ENCODE measurements at regions not wholly inside any gene's neighbourhood (a gene's known extent, or its start where the extent isn't known, plus 50 kb on each side); places are given as distances from the start of the nearest gene placed in this dataset.
"Not testable (repeated sequence)": the region's sequence is repeated elsewhere in the genome, so short reads cannot be mapped to it uniquely, and the experiment has no call there.

DNA sequence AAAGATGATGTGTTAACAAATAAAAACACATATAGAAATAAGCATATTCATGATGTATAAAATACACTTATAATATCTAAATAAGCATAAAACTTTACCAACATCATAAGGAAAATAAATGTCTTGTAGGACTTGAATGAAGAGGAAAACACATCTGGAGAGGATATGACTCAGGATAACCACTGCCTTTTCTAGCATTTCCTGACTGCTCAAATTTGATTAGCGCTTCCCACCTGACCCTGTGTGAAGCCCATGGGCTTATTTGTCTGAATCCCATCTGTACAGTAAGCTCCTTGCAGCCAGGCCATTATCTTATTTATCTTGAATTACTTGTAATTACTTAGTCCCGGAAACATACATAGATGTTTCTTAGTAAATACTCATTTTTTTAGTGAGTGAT lies 608.6 kb downstream of the COL12A1 start:
- Histone ChIP-seq H3K9ac (ENCODE audit: low read length) (no peak overlapping the region), H3K4me3 (ENCODE audit: insufficient read depth, low read depth, low read length) (no peak overlapping the region), H3K79me2 (ENCODE audit: insufficient read depth, low read length) (no peaks in the 10 kb centered on the region), H3K4me2 (ENCODE audit: low read length) (no peak overlapping the region), H3K9me3 (ENCODE audit: insufficient read depth, low read depth, low read length) (no peaks in the 10 kb centered on the region), H3K27me3 (ENCODE audit: insufficient read depth, low read length) (no peaks in the 10 kb centered on the region), H2AFZ (ENCODE audit: low read depth, low read length) (no peak overlapping the region), H3K27ac (ENCODE audit: low read depth, low read length) (no peak overlapping the region), H3K36me3 (ENCODE audit: insufficient read depth, low read length) (no peaks in the 10 kb centered on the region), H3K4me1 (ENCODE audit: insufficient read depth, low read length) (no peaks in the 10 kb centered on the region), H4K20me1 (ENCODE audit: insufficient read depth, low read length) (no peaks in the 10 kb centered on the region)
- Mint-ChIP-seq H3K9me3 (ENCODE audit: unreplicated experiment) (peaks cover 6% of the 10 kb centered on the region), H3K27me3 (ENCODE audit: low read depth, unreplicated experiment) (no peaks in the 10 kb centered on the region), H3K4me3 (ENCODE audit: unreplicated experiment) (no peak overlapping the region), H3K27ac (ENCODE audit: unreplicated experiment) (no peak overlapping the region), H3K4me1 (ENCODE audit: low read depth, unreplicated experiment) (peaks cover 11% of the 10 kb centered on the region), H3K36me3 (ENCODE audit: low read depth, unreplicated experiment) (peaks cover 2% of the 10 kb centered on the region)
- peak; percentile 63 for DNase-seq (ENCODE audit: low read depth)
- FAIRE-seq = no peak
- TF ChIP-seq CTCF (IDR thresholded peaks at IDR 0.05; ENCODE audit: insufficient read depth, low read depth, low read length) (no peak), EZH2 (IDR thresholded peaks at IDR 0.05; ENCODE audit: insufficient read depth, low read length) (no peak)

DNA sequence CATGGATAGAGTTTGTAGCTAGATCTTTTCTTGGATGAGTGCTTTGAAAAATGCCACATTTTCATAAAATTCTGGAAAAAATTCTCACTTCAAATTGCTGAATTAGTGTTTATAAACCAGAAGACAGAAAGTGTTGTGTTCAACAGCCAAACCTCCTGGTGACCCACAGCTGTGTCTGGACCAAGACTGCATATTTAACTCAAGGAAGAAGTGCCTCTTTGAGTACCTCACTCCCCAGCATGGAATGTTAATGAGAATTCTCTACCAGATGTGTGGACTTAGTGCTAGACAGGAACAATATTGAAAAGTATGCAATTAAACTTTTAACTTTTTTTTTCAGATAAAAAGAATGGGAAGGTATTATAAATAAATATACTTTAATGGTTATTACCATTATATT lies 609.3 kb downstream of the COL12A1 start:
- no peak for TF ChIP-seq EZH2 (IDR thresholded peaks at IDR 0.05; ENCODE audit: insufficient read depth, low read length)
- no peak for TF ChIP-seq CTCF (IDR thresholded peaks at IDR 0.05; ENCODE audit: insufficient read depth, low read depth, low read length)
- Histone ChIP-seq H3K27ac (ENCODE audit: low read depth, low read length) (no peak overlapping the region), H2AFZ (ENCODE audit: low read depth, low read length) (no peak overlapping the region), H4K20me1 (ENCODE audit: insufficient read depth, low read length) (no peaks in the 10 kb centered on the region), H3K4me1 (ENCODE audit: insufficient read depth, low read length) (no peaks in the 10 kb centered on the region), H3K9me3 (ENCODE audit: insufficient read depth, low read depth, low read length) (no peaks in the 10 kb centered on the region), H3K4me2 (ENCODE audit: low read length) (no peak overlapping the region), H3K9ac (ENCODE audit: low read length) (no peak overlapping the region), H3K79me2 (ENCODE audit: insufficient read depth, low read length) (no peaks in the 10 kb centered on the region), H3K36me3 (ENCODE audit: insufficient read depth, low read length) (no peaks in the 10 kb centered on the region), H3K4me3 (ENCODE audit: insufficient read depth, low read depth, low read length) (no peak overlapping the region), H3K27me3 (ENCODE audit: insufficient read depth, low read length) (no peaks in the 10 kb centered on the region)
- FAIRE-seq = peak; percentile 37
- H3K27me3 Mint-ChIP-seq (ENCODE audit: low read depth, unreplicated experiment) = no peaks in the 10 kb centered on the region
- peaks cover 6% of the 10 kb centered on the region for H3K9me3 Mint-ChIP-seq (ENCODE audit: unreplicated experiment)
- H3K36me3 Mint-ChIP-seq (ENCODE audit: low read depth, unreplicated experiment) = peaks cover 2% of the 10 kb centered on the region
- peak; percentile 56 for DNase-seq (ENCODE audit: low read depth)
- H3K4me1 Mint-ChIP-seq (ENCODE audit: low read depth, unreplicated experiment) = peaks cover 11% of the 10 kb centered on the region
- no peak overlapping the region for H3K4me3 Mint-ChIP-seq (ENCODE audit: unreplicated experiment)
- peak overlapping the region; percentile 35 for H3K27ac Mint-ChIP-seq (ENCODE audit: unreplicated experiment)

GRCh38 chr6:74594350-74594749 lies 611.5 kb downstream of the COL12A1 start:
- not testable (repeated sequence) for H3K27me3 ChIP-seq (ENCODE audit: insufficient read depth, low read length); H2AFZ ChIP-seq (ENCODE audit: low read depth, low read length); H3K9me3 Mint-ChIP-seq (ENCODE audit: unreplicated experiment); H3K4me1 Mint-ChIP-seq (ENCODE audit: low read depth, unreplicated experiment); H4K20me1 ChIP-seq (ENCODE audit: insufficient read depth, low read length); H3K9me3 ChIP-seq (ENCODE audit: insufficient read depth, low read depth, low read length); H3K4me3 ChIP-seq (ENCODE audit: insufficient read depth, low read depth, low read length); H3K36me3 ChIP-seq (ENCODE audit: insufficient read depth, low read length); H3K4me1 ChIP-seq (ENCODE audit: insufficient read depth, low read length); H3K79me2 ChIP-seq (ENCODE audit: insufficient read depth, low read length); H3K4me3 Mint-ChIP-seq (ENCODE audit: unreplicated experiment); H3K4me2 ChIP-seq (ENCODE audit: low read length); H3K9ac ChIP-seq (ENCODE audit: low read length); DNase-seq (ENCODE audit: low read depth); H3K27ac Mint-ChIP-seq (ENCODE audit: unreplicated experiment); FAIRE-seq; H3K27ac ChIP-seq (ENCODE audit: low read depth, low read length); H3K27me3 Mint-ChIP-seq (ENCODE audit: low read depth, unreplicated experiment); H3K36me3 Mint-ChIP-seq (ENCODE audit: low read depth, unreplicated experiment)

All from astrocyte (in vitro differentiated cells and primary cell).